Stimulated activated CD4-positive, alpha-beta T cell treated with anti-CD3 and anti-CD28 coated beads, Interleukin-4, amount 100 ng/mL, for 4 hours (primary cell): ENCODE measurements at regions not wholly inside any gene's neighbourhood (a gene's known extent, or its start where the extent isn't known, plus 50 kb on each side); places are given as distances from the start of the nearest gene placed in this dataset.

ENCODE experiments used
- DNase-seq, 2 experiments: peaks; one replicate each; pipeline ENCODE4 v3.0.0-alpha.2; 2020

DNA sequence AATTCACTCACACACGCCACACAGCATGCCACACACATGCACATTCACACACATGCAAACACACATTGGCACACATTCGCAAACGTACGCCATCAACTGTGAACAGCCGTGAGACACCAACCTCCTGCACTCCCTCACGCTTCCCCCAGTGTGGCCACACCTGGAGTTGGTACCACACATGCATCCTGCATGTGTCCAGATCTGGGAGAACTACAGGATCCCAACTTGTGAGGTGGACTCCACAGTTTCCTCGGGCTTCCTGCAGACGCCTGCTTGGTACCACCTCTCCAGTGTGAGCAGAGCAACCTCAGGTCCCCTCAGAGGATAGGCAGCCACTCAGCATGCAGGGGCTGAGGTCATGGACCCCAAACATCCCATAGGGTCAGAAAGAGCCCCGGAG lies 239.0 kb downstream of the EIPR1 start:
- DNase-seq: no peak

DNA sequence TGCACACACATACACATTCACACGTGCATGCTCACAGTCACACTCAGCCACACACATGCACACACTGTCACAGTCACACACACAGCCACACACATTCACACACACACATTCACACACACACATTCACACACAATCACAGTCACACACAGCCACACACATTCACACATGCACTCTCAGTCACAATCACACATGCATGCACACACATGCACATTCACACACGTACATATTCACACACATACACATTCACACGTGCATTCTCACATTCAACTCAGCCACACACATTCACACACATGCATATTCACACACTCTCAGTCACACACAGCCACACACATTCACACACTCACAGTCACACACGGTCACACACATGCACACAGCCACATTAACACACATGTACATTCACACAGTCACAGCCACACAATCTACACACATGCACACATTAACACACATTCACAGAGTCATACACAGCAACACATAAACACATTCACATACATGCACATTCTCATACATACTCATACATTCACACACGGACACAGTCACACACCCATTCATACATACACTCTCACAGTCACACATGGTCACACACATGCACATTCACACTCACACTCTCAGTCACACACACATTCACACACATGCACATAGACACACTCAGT lies 239.8 kb downstream of the EIPR1 start:
- DNase-seq: no peak

DNA sequence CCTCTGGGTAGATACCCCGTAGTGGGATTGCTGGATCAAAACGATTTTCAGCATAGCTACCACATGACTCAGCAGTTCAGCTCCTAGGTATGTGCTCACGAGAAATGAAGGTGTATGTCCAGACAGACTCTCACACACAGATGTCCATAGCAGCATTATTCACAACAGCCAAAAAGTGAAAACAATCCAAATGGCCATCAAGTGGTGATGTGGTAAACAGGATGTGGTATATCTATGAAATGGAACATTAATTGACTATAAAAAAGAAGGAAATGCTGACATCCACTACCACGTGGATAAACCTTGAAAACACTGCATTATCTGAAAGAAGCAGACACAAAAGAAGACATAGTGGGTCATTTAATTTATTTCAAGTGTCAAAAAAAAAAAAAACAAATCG lies 241.9 kb downstream of the EIPR1 start:
- DNase-seq: no peak

DNA sequence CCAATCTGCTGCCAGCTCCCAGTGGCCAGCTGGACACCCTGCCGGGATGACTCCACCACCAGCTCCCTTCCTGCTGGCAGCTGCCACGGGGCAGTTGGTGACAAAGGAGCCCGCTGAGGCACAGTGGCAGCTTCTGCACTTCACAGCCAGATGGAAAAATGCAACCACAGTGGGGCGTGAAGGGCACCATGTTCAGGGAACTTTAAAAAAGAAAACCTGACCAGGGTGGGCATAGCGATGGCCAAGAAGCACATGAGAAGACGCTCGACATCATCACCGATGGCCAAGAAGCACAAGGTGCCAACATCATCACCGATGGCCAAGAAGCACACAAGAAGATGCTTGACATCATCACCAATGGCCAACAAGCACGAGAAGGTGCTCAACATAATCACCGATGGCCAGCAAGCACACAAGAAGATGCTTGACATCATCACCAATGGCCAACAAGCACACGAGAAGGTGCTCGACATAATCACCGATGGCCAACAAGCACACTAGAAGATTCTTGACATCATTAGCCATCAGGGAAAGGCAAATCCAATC lies 243.5 kb downstream of the EIPR1 start:
- no peak for DNase-seq

DNA sequence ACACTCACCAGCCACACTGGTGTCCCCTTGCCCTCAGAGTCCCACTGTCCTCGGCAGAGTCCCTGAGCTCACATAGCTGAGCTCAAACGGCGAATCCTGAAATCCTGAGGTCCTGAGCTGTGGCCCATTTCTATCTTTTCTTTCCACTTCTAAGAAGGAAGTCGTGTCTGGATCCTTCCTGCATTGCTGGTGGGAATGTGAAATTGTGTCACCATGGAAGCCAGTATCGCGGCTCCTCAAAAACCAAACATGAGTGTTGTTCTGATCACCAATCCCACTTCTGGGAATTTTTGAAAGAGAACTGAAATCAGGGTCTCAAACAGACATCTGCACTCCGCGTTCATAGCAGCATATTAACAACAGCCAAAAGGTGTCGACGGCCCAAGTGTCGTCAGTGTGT lies 244.7 kb downstream of the EIPR1 start:
- DNase-seq: no peak

DNA sequence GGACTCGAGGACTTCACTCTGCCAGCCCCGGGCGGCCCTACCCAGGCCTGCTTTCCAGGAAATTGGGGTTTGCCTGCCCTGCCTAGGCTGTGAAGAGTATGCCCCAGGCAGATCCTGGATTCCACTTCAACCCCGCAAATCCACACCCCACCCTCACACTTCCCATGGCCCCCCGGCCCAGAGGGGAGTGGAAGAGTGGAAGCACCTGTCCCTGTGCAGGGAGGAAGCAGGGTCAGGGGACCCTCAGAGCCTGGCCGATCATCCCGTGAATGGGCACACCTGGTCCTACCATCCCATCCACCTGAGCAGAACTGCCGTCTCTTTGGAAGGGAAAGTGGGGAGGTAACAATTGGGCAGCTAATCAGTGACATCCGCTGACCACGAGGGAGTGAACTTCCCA lies 245.2 kb downstream of the EIPR1 start:
- no peak for DNase-seq

DNA sequence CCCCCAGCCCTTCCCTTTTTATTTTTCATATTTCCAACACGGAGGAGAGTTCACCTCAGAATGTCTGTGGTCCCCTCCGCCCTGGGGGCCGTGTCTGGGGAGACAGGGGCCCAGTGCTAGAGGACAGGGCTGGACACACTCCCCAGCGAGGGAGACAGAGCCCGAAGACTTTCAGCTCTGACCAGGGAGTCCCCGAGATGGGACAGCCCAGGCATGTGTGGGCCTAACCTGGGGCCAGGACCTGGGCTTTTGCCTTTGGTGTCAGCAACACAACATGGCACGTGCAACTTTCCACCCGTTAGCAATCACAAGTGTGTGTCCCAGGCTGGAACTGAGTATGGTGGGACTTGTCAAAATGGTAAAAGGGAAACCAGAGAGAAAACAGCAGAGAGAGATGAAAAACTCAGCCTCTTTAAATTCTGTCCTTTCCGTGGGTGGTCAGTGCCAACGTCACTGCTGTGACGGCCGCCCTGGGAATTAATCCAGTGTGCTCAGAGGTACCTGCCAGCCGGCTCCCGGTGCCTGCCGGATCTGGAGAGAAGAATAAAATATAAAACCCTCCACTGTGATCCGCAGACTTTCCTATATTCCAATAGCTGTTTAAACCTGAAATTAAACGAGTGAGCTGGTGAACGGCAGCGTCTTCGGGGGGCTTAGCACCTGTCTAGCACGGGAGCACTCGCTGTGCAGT lies 245.8 kb downstream of the EIPR1 start:
- no peak for DNase-seq

DNA sequence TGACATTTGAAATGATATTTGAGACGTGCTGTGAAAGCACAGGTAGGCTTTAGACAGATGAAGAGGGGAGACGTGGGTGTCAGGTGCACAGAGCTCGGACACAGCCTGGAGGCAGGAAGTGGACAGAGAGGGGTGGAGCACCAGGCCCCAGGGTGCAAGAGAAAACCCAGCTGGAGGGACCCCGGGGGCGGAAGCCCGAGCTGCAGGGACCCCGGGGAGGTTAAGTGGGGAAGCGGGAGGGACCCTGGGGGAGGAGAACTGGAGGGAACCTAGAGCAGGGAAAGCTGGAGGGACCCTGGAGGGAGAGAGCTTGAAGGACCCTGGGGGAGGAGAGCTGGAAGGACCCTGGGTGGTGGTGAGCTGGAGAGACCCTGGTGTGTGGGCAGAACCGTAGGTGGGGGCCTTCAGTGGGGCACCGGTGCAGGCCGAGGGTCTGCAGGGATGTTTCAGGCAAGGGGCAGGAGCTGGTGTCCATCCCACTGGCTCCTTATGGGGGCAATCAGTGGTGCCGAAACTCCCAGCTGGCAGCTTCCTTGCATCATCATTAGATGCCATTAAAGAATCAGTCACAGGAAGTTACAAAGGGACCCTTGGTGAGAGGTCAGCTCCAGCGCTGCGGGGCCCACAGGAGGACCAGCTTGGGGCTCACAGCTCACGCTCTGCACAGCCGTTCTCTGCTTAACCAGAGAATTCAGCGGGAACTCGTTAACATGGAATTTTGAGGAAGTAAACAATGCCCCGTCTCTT lies 246.6 kb downstream of the EIPR1 start:
- DNase-seq: no peak

DNA sequence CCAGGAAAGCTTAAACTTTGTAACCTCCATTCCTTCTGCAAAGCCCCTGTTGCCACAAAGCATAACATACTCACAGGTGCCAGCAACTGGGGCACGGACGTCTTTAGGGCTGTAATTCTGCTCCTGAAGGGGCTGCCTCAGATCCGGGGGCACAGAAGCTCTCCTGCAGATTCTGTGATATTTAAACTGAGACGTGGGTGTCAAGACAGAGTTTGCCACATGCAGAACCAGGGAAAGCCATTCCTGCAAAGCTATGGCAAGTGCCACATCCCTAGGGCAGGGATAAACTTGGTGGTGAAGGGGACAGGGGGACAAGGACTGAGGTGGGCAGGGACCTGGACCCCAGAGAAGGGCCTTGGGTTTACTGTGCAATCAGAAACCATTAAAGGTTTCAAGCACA lies 247.2 kb downstream of the EIPR1 start:
- DNase-seq: no peak

DNA sequence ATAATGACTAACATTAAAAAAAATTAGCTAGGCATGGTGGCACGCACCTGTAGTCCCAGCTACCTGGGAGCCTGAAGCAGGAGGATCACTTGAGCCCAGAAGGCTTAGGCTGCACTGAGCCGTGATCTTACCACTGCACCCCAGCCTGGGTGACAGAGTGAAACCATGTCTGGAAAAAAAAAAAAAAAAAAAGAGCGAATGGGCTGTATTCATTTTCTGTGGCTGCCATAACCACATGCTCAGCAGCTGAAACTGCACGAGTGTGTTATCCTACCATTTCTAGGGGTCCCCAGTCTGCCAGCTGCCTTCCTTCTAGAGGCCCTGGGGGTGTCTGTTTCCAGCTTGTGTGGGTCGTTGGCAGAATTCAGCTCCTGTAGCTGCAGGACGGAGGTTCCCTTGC lies 247.8 kb downstream of the EIPR1 start:
- DNase-seq: no peak

DNA sequence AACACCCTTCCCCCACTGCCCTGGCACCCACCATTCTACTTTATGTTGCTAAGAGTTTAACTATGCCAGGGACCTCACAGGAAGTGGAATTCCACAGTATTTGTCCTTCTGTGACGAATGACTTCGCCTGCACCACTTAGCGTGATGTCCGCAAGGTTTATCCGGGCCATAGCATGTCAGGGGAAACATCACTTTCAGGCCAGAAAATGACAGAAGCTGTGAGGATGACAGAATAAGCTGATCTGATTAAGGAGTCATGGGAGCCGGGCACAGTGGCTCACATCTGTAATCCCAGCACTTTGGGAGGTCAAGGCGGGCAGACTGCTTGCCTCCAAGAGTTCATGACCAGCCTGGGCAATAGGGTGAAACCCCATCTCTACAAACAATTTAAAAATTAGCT lies 248.8 kb downstream of the EIPR1 start:
- DNase-seq: no peak

DNA sequence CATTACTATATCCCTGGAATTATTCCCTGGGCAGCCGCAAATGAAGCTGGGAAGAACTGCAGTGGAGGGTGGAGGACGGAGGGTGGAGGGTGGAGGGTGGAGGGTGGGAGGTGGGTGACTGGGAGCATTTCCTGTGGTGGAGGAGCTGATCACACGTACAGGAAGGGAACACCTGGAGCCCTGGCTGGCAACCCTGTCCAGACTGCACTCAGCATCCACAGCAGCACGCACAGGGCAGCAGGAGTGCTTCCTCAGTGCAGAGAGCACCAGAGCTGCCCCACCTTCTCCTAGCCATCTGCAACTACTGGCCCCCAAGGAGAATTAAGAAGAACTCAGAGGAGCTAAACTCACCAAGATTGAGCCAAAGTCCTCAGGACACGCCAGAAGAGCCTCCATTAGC lies 249.9 kb downstream of the EIPR1 start:
- DNase-seq: no peak

DNA sequence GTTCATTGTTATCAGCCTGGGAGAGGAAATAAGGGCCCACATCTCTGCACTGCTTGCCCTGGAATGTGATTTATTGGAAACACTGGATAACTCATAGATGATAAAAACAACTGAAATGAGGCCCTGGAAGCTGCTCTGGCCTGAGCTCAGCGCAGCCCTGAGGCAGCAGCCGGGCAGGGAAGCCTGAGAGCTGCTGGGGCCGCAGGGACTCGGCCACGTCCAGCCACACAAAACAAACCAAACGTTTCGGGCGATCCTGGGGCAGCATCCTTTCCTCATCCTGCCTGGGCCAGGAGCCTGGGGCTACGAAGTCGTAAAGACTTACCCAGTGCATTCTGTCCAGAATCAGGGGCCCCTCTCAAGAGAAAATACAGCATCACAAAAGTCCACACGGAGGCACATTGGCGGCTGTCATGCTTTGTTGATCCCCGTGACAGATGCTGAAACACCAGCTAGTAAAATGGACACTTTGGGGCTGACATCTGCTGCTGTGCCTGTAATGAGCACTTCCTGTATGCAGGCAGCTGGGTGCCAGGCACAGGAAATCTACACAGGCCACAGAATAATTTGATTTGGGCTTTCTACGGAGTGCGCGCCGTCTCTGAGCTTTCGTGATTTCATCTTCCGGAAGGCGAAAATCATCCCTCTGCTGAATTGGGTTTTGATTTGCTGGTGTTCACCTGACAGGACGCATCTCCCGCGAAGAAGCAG lies 250.6 kb downstream of the EIPR1 start:
- DNase-seq: no peak

DNA sequence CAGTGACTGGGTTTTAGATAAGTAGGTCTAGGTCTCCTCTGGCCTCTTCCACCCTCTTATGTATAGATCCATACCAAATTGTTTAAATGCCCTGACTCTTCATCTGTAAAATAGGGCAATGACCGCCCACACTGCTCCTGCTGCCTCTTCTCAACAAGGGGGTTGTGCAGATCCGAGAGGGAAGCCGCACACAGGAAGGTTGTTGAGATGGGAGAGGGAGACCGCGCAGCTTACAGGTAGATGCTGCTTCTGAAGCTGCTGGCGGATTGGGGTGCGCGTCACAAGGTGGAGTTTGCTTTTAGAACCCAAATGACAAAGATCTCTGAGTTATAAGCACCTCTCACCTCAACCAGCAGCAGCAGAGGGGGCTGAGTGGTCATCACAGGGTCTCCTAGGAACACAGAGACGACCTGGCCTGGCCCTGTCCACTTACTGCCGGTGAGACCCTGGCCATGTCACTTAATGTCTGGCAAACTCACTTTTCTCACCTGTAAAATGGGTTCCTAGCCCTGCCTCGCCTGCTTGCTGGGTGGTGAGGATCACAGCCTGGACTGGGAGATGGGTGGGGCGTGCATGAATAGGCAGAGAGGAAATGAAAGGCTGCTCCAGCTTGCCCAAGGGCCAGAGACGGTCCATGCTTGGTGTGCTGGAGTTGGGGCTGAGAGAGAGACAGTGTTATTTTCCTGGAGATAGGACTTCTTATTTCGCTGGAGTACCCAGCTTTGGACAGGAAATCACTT lies 251.3 kb downstream of the EIPR1 start:
- DNase-seq: no peak

DNA sequence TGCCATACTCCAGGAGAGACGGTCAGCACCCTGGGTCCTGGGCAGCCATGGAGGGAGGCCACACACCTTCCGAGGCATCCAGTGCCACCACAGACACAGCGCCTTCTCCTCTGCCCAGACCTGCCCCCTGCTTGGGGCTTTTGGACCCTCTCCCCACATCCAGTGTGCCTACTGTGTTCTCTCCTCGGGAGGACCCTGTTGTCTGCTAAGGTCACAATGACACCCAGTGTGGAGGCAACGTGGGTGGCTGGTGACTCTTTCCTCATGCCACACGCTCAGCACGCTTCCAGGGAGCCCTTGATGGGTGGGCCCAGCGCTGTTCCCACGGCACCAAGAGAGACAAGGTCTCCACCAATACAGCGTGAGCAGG lies 251.9 kb downstream of the EIPR1 start:
- DNase-seq: no peak

DNA sequence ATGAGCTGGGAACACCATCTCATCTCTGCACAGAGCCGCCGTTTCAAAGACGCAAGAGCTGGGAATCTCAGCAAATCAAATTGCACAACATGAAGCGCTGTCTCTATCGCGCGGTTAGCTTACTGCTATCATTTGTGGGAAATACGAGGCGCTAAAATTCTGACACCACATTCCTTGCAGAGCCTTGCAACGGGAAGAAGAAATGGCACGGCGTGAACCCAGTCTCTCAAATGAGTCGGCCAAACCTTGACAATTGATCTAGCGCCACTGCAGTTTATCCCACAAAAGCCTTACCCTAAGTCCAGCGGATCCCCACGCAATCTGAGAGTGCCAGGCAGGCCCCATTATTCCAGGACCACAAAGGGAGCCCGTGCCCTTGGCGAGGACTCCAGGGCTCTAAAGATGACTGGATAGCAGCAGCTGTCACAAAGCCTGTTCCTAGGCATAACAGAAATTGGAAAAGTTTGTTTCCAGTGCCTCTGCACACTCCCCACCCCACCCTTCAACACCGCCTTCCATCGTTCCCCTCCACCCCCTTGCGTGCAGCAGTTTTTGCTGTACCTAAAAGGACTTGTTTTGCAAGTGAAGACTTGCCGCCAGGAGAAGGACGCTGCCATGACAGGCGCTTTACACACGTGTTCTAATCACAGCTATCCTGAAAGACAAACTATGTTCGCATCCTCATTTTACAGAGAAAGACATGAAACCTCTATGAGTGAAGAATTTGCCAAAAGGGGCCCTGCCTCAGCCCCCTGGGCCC lies 252.4 kb downstream of the EIPR1 start:
- DNase-seq: no peak

DNA sequence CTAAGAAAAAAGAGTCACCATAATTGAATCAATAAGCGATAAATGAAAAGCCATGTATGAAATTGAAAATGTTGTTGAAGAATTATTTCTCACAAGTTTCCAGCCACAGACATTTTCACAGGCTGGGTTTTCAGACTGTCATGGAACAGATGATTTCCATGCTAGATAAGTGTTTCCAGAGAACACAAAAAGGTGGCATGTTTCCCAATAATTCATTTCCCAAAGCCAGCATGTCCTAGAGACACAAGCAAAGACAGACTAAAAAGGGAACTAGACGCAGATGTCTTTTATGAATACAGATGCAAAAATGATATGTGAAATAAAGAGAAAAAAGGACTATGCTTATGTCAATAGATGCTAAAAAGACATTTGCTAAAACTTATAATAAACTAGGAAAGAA lies 255.1 kb downstream of the EIPR1 start:
- DNase-seq: no peak

DNA sequence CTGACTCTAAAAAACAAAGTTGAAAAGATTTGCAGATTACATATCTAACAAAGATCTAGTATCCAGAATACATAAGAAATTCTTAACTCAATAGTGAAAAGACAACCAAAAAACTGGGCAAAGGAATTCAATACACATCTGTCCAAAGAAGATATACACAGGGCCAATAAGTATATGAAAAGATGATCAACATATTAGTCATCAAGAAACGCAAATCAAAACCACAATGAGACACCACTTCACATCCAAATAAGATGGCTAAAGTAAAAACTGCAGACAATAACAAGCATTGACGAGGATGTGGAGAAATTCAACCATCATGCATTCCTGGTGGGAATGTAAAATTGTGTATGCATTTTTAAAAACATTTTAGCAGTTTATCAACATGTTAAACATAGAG lies 256.0 kb downstream of the EIPR1 start:
- DNase-seq: no peak

DNA sequence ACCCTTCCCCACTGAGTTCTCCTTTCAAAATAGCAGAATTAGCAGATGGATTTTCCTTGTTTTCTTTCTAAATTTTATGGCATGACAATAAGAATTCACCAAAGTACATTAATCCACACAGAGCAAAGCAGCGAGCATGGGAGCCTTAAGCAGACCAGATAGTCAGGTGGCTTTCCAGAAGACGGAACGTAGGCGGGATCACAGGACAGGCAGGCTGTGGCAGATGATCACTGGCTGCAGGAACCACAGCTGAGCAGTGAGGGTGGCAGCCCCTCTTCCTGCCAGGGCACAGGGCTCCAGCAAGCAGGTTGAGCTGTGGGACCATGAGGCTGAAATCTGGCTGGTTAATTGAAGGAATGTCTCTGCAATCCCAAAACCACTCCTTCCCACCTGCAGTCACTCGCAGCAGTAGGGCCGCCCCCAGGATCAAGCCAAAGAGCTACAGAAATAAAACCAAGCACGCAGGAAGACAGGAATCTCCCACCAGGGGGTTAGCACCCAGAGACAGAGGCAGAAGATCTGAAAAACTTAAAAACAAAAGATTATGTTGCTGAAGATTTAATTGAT lies 259.9 kb downstream of the EIPR1 start:
- DNase-seq: no peak

DNA sequence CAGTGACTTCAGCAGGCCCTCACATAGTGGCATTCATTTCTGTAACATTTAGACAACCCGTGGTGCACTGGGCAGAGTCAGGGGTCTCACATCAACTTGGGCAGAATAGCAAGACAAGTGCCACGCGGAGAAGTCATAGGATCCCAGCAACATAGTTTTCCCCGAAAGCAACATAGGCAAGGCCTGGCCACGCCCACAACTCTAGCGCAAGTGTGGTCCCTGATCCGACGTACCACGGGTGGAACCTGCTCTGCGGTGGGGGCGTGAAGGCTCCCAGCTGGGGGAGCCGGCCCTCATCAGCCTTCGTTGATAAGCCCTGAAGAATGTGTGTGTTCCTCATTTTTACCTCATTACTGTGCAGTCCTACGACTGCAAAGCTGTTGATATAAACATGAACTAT lies 261.2 kb downstream of the EIPR1 start:
- DNase-seq: no peak

DNA sequence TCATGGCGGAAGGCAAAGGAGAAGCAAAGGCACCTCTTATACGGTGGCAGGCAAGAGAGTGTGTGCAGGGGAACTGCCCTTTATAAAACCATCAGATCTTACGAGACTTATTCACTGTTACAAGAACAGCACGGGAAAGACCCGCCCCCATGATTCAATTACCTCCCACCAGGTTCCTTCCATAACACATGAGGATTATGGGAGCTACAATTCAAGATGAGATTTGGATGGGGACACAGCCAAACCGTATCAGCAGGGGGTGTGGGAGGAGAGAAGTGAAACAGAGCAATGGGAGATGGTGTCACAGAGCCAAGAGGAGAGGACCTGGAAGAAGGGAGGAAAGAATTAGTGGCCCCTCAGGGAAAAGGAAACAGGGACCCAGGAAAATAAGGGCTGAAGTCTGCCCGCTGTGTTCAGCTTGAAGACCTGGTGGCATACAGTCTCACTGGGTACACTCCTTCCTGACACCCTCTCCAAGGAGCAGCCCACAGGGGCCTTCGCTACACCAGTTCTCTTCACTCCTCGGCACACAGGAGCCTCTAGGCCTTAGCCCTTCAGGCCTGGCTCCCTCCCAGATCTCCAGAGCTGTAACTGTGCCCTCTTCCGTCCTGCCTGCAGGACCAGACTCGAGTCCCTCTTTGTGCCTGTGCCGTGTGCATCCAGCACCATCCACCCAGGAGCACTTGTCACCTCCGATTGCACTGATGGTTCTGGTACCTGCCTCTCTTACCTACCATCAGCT lies 262.1 kb downstream of the EIPR1 start:
- DNase-seq: no peak
